NCI-H1694 treated with DMSO at 0.1 percent for 48 hours (cell line): ENCODE measurements at regions not wholly inside any gene's neighbourhood (a gene's known extent, or its start where the extent isn't known, plus 50 kb on each side); places are given as distances from the start of the nearest gene placed in this dataset.

Experiments
- DNase-seq: peaks from one replicate; lab custom pipeline; 2025; lab: John Stamatoyannopoulos, UW

DNA sequence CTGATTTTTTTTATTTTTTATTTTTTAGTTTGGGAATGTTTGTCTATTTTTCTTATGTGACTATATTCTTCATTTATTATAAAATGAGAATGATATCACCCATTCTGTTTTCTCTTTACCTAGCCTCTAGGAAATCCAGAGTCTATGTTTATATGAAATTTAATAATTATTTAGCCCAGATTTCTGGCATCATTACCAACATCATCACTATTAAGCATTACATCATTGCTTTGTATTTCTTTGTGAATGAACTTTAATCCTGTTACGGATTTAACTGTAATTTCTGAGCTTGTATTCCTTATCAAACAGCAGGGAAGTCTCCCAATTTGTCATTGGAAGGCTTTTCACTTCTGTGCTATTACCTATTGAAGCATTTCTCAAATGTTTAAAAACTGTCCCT, 72.7 kb upstream of the NOX3 start:
- DNase-seq, result no peak

DNA sequence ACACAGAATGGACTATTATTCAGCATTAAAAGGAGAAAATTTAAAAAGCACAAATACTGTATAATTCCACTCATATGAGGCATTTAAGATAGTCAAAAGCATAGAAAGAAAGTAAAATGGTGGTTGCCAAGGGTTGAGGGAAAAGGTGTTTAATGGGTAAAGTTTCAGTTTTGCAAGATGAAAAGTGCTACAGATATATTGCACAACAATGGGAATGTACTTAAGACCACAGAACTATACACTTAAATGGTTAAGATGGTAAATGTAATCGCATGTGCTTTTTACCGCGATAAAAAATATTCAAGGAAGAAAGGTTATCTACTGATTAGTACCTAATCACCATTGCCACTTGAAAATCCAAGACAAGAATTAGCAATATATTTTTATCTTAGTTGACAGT, 71.8 kb upstream of the NOX3 start:
- no peak for DNase-seq

DNA sequence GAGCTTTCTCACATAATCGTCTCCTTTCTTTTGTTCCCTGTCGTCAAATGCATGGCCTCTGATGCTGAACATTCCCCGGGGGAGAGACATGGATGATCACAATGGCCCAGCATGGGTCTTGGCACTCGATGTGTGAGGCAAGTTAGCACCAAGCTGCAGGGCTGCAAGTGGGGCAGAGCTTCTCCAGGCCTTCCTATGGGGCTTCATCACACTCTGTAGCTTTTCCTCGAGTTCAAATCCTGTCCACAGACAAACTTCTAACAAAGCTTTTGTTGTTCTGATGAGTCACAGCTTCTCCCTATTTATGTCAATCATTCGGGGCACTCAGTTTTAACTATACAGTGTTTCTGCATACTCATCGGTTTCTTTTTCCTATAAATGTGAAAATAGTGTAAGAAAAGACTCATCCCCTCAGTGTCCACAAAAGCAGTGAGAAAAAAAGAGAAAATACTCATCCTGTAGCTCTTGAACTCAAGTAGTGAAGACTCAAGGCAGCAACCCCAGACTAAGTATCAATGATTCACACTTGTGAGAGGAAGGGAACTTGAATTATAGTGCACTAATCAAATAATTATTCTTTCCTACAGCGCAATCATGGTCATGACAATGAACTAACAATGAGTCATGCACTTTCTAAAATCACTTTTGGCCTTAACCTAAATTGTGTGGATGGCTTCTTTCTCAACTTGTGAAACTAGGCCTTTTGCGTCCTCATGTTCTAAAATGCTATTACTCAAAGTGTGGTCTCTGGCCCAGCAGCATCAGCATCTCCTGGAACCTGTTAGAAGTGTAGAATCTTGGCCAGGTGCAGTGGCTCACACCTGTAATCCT, 68.4 kb upstream of the NOX3 start:
- no peak for DNase-seq

DNA sequence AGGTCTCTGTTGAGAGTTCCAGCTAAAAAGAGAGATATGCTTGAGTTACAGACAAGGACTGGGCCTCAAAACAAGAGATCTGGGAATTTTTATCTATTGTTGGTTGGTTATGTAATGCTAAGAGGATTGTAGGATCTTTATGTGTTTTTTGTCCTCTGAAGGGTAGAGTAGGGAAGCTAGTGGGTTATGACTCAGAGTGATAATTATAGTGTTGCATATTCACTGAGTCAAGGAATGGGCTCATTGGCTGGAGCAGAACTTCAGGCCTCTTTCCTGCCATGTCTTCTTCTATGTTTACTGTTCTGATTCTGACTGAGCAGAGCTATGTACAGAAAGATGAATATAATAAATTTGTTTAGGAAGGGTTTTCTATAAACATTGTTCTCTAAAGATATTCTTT, 66.1 kb upstream of the NOX3 start:
- DNase-seq, result no peak

DNA sequence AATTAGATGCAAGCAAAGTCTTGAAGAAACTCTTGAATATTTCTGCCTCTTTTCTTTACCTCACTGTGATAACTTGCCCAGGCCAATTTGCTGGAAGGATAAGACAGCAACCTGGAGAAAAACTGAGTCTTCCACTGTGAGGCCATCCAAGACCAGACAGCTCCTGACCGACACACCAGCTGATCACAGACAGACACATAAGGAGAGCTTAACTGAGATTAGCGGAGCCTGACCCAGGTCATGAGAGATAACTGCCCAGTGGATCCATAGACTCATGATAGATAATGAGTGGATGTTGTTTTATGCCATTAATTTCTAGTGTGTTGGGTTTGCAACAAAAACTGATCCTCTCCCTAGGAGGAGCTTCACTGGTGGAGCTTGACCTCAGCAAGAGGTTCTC, 64.4 kb upstream of the NOX3 start:
- DNase-seq, result no peak

DNA sequence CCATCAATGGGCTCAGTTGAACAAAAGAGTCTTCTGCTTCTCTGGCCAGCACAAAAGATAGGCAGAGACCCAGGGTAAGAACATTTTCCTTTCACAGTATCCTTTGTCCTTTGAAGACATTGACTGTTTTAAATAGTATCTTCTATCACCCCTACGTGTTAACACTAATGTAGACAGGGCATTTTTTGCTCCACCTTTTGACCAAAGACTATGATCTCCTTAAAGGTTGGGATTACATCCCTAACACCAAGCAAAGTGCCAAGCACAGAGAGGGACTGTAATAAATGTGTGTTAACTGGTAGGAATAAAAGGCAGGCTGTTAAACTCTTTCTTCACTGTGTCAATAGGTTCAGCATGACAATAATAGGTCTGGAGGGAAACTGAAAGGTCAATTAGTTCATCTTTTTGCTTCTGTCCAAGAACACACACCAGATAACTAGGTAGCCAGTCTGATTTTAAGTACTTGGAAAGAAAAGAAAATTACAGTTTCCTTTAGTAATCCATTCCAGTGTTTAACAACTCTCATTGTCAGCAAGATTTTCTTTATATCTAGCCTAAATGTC, 63.6 kb upstream of the NOX3 start:
- DNase-seq, result no peak

DNA sequence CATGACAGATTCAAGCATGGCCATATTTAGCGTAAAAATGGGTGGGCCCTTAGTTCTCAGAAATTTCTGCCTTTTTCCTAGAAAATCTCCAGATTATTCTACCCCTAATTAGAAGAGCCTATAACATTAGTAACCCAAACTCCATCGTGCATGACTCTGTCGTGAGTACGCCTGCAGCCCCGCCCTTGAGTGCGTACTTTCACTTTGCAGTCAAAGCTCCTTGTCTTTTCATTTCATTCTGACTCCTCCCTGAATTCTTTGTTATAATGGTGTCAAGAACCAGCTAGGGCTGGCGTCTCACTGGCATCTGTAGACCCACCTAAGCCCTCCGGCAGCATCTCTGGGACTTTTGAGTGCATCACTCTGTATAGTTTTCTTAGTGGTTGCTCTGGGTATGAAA, 61.7 kb upstream of the NOX3 start:
- no peak for DNase-seq

DNA sequence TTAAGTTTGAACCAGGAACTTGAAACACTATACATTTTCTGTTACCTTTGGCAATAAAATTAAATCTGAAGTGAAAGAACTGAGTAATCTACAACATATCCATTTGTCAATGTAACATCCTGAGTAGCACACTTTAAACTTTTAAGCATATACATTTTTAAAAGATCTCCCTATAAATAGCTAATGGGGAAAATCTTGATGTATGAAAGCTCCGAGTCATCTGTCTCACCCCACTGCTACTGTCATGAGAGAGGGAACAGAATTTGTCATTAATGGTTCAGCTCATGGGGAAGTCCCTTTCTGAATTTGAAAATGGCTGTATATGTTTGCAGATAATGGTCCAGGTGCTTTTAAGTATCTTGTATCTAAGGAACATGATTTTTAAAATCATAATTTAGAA, 55.2 kb upstream of the NOX3 start:
- no peak for DNase-seq

DNA sequence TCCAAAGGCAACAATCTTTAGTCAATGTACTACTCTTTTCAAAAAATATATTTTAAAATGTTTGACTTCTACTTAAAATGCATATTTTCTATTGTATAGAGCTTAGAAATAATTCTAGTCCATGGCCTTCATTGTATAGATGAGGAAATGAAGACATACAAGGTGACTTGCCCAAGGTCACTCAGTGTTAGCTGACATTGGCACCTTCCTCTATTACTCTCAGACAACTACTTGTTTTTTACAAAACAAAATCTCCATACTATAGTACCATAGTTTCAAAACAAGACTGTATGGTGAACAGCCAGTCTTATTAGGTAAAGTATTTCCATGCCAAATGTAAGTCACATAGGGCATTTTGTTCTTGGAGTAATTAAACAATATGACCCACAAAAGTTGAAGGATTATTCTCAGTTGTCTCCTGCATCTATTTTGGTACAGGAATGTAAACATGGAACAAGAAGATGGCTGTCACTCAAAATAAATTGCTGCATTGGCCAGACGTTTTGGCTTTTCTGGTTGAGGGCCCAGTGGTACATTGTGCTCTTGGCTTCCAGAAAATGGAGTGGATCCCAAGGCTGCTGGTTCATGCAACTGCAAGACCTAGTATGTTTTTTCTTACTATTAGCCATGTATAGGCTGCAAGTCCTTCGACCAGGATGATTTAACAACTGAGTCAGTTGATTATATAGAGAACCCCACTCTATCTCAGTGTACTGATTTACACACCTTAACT, 54.3 kb upstream of the NOX3 start:
- no peak for DNase-seq

DNA sequence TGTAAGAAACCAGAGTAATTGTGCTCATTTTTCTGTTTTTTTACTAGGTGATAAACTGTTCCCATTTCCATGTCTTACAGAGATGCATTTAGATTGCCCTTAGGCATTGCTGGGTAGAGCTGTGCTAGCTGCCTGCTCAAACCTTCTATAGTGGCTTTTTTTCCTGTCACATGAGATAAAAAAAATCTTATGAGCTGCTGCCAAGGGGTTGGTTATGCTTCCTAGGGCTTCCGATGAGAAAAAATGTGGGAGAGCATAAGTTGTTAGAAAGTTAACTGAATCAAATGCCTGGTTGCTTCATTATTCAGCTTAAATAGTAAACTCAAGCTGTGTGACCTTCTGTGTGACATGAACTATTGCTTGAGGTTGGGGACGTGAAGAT, 50.0 kb upstream of the NOX3 start:
- DNase-seq, result no peak
